ENCODE measurements at regions not wholly inside any gene's neighbourhood (a gene's known extent, or its start where the extent isn't known, plus 50 kb on each side); places are given as distances from the start of the nearest gene placed in this dataset.

DNA sequence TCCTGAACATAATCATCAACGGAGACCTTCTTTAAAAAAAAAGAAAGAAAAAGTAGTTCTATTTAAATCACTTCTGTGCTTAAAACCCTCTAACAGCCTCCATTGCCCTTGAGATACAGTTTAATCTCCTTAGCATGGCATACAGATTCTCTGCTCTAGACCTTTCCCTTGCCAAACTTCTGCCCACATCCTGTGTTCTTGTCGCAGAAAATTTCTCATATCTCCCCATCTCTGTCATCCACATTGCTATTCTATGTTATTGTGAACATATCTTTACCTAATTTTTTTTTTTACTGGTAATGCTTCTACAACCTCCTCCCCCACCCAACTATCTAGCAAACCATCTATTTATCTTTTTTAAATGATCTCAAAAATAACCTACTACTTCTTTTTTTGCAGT, 135.7 kb upstream of the PROX1 start:
- no peak overlapping the region for H3K4me3 Mint-ChIP-seq
- H3K27me3 Mint-ChIP-seq: no peaks in the 10 kb centered on the region
- DNase-seq: no peak
- H3K4me1 Mint-ChIP-seq: peaks cover 2% of the 10 kb centered on the region
- H3K27ac Mint-ChIP-seq: no peak overlapping the region
- H3K36me3 Mint-ChIP-seq: no peaks in the 10 kb centered on the region
- no peaks in the 10 kb centered on the region for H3K9me3 Mint-ChIP-seq

DNA sequence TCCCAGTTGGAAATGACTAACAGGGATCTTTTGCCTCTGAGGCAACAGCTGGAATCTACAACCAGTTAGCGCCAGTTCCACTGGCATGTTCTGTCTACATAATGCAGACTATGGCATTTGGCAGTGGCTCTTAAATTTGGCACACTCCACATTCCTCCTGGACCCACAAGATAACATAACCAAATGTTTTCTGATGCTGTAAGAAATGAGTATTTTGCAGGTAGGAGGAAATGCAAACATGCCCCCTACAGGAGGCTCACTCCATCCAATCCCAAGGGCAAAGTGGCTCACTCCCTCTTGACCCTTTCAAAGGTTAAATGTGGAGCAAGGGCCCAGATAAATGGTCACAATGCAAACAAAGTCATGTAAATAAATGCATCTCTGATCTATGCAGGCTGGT, 129.2 kb upstream of the PROX1 start:
- DNase-seq: no peak
- Mint-ChIP-seq H3K36me3 (no peaks in the 10 kb centered on the region), H3K4me3 (no peak overlapping the region), H3K27me3 (no peaks in the 10 kb centered on the region), H3K9me3 (no peaks in the 10 kb centered on the region), H3K27ac (no peak overlapping the region), H3K4me1 (no peaks in the 10 kb centered on the region)

DNA sequence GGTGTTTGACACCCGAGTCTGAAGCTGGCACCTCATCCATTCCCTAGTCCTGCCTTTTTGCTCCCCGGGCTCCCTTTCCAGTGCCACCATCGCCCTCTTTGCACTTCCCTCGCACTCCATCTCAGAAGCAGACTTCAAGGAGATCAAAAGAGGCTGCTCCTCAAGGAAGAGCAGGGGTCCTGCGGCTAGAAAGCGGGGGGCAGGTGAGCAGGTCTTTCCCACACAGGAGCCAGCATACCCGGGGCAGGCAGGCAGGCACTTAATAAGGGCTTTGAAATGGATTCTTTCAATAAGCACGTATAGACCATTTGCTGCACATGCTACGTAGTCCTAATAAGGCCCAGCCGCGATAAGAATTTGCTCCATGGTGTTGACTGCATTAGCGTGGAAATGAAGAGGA, 125.9 kb upstream of the PROX1 start:
- Mint-ChIP-seq H3K27me3 (no peaks in the 10 kb centered on the region), H3K4me3 (no peak overlapping the region), H3K4me1 (no peaks in the 10 kb centered on the region), H3K36me3 (no peaks in the 10 kb centered on the region), H3K9me3 (no peaks in the 10 kb centered on the region), H3K27ac (no peak overlapping the region)
- DNase-seq: no peak

DNA sequence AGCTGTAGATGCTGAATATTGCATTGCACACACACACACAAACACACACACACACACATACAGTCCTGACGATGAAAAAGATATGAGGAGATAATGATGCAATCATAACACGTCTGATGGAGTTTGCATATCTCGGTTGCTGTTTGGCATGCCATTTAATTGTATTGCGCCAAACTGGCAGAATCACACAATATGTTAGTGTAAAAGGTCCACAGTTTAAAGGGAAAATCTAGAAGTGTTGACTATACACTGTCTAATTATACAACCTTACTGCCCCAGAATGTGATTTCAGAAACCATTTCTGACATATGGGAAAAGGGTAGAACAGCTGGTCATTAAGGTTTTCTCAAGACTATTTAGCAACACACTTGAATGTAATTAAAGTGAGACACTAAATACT, 123.7 kb upstream of the PROX1 start:
- Mint-ChIP-seq H3K9me3 (no peaks in the 10 kb centered on the region), H3K4me1 (no peaks in the 10 kb centered on the region), H3K36me3 (no peaks in the 10 kb centered on the region)

DNA sequence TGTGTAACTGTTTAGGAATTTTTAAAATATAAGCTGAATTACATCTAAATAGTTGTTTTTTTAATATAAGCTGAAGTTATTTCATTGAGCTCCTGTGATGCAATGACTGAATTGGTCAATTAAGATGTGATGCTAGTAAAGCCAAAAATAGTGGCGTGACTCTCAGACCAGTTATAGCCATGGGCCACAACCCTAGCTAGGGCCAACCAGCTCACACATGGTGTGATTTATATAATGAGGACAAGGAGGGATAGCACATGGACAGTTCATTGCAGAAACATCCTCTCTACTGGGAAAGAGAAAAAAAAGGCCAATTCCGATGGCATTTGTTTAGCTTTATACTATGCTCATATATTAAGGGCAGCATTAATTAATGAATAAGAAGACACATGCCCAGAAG, 119.3 kb upstream of the PROX1 start:
- Mint-ChIP-seq H3K27me3 (no peaks in the 10 kb centered on the region), H3K4me3 (no peak overlapping the region), H3K27ac (no peak overlapping the region), H3K9me3 (no peaks in the 10 kb centered on the region), H3K36me3 (no peaks in the 10 kb centered on the region), H3K4me1 (peaks cover 5% of the 10 kb centered on the region)
- no peak for DNase-seq

More for the DNA sequence above, 123.7 kb upstream of the PROX1 start:
- H3K27ac Mint-ChIP-seq: no peak overlapping the region
- DNase-seq: no peak
- no peak overlapping the region for H3K4me3 Mint-ChIP-seq
- no peaks in the 10 kb centered on the region for H3K27me3 Mint-ChIP-seq

DNA sequence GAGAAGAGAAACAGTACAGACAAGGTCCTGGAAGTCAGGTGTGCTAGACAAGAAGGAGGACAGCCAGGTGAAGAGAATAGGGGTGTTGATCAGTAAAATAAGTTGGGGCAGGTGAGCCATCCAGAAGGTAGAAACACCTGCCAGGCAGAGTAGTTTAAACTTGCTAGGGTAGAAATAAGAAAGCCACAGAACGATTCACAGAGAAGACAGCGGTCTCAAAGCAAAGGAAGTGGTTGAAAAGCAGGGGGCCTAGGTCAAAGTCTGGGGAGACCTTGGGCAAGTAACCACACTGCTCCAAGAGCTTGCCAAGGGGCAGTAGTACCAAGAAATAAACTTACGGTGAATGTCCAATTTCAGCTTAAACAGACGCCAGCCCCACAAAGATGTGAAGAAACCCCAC, 116.6 kb upstream of the PROX1 start:
- H3K36me3 Mint-ChIP-seq: no peaks in the 10 kb centered on the region
- peaks cover 5% of the 10 kb centered on the region for H3K4me1 Mint-ChIP-seq
- H3K27me3 Mint-ChIP-seq: no peaks in the 10 kb centered on the region
- no peak for DNase-seq
- H3K9me3 Mint-ChIP-seq: no peaks in the 10 kb centered on the region
- no peak overlapping the region for H3K27ac Mint-ChIP-seq
- no peak overlapping the region for H3K4me3 Mint-ChIP-seq

DNA sequence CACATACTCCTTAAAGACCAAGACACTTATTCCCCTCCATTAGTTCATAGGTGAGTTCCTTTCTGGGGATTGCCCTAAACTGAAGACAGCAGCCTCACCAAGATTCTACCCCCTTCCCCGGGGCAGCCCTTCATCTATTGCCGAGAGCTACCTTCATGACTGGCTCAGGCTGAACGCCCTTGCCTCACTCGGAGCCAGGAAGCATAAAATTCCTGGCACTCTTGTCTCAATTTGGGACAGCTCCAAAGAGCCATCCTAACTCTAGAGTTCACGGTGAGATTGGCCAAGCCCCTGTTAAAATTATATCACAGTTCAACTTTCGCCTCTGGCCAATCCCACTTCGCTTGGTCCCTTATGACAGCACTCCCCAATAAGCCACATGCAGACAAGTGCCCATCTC, 113.0 kb upstream of the PROX1 start:
- H3K27ac Mint-ChIP-seq: no peak overlapping the region
- H3K4me3 Mint-ChIP-seq: no peak overlapping the region
- no peaks in the 10 kb centered on the region for H3K27me3 Mint-ChIP-seq
- no peaks in the 10 kb centered on the region for H3K9me3 Mint-ChIP-seq
- H3K4me1 Mint-ChIP-seq: peaks cover 5% of the 10 kb centered on the region
- no peaks in the 10 kb centered on the region for H3K36me3 Mint-ChIP-seq
- no peak for DNase-seq

DNA sequence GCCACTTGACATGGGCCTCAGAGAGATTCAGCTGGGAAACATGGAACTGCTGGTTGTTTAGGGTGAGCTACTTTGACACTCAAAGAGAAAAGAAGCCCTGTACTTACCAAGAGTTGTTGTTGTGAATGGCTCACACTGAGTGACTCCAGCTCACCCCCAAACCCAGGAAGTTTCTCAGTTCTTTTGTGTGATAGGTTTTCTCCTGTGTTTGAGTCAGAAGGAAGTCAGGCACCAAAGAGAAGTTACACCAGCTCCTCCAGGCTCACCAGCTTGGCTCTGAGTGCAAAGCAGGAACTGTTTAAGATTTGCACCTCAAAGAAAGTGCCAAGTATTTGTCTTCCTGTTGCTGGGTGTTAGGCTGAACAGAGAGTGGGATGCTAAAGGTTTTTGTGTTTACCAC, 111.2 kb upstream of the PROX1 start:
- Mint-ChIP-seq H3K4me3 (no peak overlapping the region), H3K27me3 (no peaks in the 10 kb centered on the region), H3K9me3 (no peaks in the 10 kb centered on the region), H3K4me1 (no peaks in the 10 kb centered on the region), H3K36me3 (no peaks in the 10 kb centered on the region), H3K27ac (no peak overlapping the region)
- no peak for DNase-seq

DNA sequence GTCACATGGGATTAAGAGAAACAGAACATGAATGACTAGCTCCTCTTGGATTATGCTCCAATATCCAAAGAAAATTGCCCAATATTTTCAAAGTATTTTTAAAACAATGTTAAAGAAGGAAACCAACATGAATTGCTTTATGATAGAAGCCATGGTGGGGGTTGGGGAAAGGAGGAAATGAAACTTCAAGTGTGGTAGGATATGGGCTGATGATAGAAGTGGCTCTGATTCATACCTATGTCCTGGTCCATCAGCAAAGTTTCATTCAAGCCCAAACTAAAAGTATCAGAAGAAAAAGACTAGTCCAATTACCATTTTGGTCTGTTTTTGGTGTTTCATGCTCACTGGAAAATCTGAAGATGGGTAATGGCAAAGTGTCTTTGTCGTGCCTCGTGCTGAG, 104.2 kb upstream of the PROX1 start:
- Mint-ChIP-seq H3K4me3 (no peak overlapping the region), H3K27ac (no peak overlapping the region), H3K4me1 (peaks cover 5% of the 10 kb centered on the region), H3K9me3 (no peaks in the 10 kb centered on the region), H3K27me3 (no peaks in the 10 kb centered on the region), H3K36me3 (no peaks in the 10 kb centered on the region)
- no peak for DNase-seq

DNA sequence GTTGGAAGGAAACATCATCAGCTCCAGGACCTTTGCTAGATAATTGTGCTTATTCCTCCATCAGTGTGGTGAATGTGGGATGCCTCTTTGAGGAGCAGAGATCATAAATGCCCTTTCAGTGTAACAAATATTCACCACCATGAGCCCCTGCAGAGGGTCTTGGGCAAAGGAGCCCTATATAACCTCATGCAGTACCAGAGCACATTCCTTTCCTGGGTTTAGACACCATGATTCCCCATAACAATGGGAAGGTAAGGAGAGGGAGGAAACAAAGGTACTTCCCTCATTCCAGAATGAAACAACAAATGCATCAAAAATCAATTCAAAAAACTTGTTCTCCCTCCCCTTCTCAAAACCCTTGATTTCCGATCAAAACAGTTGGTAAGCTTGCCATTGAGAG, 103.4 kb upstream of the PROX1 start:
- H3K27ac Mint-ChIP-seq: no peak overlapping the region
- H3K36me3 Mint-ChIP-seq: no peaks in the 10 kb centered on the region
- H3K4me1 Mint-ChIP-seq: peaks cover 5% of the 10 kb centered on the region
- H3K9me3 Mint-ChIP-seq: no peaks in the 10 kb centered on the region
- no peaks in the 10 kb centered on the region for H3K27me3 Mint-ChIP-seq
- no peak overlapping the region for H3K4me3 Mint-ChIP-seq
- no peak for DNase-seq

DNA sequence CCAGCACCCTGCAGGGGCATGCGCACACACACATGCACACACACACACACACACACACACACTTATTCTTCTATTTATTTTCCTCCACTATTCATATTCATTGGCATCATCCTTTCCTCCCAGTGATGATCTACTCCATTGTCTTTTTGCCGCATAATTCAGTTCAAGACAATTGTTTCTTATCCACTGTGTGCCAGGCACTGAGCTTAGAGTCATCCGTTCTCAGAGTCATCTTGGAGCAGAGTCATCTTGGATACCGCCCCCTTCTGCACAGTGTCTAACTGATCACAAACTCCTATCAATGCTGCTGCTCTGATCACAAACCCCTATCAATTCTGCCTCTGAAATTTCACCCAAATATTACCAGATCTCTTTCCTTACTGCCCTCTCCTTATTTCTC, 102.8 kb upstream of the PROX1 start:
- Mint-ChIP-seq H3K36me3 (no peaks in the 10 kb centered on the region), H3K9me3 (no peaks in the 10 kb centered on the region), H3K4me1 (peaks cover 5% of the 10 kb centered on the region), H3K4me3 (no peak overlapping the region), H3K27ac (no peak overlapping the region), H3K27me3 (no peaks in the 10 kb centered on the region)
- no peak for DNase-seq

DNA sequence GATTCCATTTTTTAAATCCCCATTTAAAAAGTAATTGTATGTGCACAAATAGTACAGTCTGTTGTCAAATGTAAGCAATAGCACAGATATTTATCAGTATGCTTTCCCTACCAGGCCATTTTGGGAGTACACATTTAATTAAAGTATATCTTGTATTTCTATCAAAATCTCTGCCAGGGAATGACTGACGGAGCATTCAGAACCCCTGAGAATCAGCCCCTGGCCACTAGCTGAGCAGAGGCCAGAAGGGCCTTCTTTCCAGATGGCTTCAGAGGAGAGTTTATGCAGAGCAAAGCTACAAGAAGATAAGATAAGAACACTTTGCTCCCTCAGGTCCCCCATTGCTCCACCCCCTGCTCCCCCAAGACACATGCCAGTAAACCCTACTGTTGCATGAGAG, 99.9 kb upstream of the PROX1 start:
- peaks cover 5% of the 10 kb centered on the region for H3K4me1 Mint-ChIP-seq
- H3K36me3 Mint-ChIP-seq: no peaks in the 10 kb centered on the region
- no peaks in the 10 kb centered on the region for H3K27me3 Mint-ChIP-seq
- H3K9me3 Mint-ChIP-seq: no peaks in the 10 kb centered on the region
- no peak overlapping the region for H3K4me3 Mint-ChIP-seq
- H3K27ac Mint-ChIP-seq: no peak overlapping the region
- DNase-seq: no peak

DNA sequence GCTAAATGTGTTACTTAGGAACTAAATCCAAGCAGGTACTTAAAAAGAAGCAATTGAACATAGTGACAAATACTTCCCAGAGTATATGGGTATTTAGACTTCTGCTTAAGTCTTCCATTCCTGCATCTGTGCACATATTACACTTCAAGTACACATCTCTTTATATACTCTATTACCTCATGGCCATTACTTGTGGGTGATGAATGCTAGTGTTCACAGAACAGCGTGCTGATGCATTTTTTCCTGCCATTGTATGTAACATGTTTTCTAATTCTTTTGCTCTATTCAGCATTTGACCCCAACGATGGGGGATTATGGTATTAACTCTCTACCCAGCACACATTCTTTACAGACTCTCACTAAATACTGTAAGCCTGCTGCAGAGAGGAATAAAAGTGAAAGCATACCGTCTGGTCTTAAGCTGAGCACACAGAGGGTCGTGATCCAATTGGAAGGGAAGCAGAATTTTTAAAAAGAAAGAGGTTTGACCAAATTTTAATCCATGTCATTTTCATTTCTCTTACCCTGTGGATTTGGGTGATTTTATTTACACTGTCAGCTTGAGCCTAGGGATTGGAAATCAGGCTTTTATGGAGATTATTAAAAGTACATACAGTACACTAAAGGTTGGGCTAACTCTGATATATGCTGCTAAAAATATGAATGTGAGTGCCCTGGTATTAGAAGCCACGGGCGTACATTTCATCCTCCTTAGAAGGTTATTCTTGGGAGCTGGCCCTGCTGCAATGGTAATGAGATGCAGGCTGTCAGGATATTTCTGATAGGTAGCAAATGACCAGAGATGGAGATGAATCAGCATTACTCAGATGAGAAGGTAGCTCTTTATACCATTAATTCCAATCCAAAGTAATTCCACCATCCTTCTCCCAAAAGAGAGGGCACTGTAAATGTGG, 95.5 kb upstream of the PROX1 start:
- no peak overlapping the region for H3K4me3 Mint-ChIP-seq
- no peak for DNase-seq
- H3K27ac Mint-ChIP-seq: no peak overlapping the region
- H3K27me3 Mint-ChIP-seq: peaks cover 5% of the 10 kb centered on the region
- H3K4me1 Mint-ChIP-seq: no peaks in the 10 kb centered on the region
- H3K9me3 Mint-ChIP-seq: no peaks in the 10 kb centered on the region
- no peaks in the 10 kb centered on the region for H3K36me3 Mint-ChIP-seq

DNA sequence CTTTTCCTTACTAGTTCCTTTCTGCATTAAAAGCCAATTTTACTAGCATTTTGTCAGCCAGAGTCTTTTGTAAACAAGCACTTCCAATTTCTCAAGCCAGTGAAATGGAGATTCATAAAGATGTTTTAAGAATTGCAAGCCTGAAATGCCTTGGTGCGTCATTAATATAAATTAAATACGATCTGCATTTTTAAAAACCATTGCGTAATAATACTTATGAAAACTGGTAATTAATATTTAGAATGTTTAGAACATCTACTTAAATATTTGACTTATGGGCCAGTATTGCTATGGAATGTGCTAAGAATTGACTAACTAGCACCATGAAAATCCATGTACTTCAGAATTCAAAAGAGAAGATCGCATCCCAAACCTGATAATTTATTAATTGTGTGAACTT, 89.1 kb upstream of the PROX1 start:
- H3K4me1 Mint-ChIP-seq: no peaks in the 10 kb centered on the region
- H3K36me3 Mint-ChIP-seq: no peaks in the 10 kb centered on the region
- no peak overlapping the region for H3K27ac Mint-ChIP-seq
- H3K4me3 Mint-ChIP-seq: no peak overlapping the region
- no peak for DNase-seq
- H3K27me3 Mint-ChIP-seq: no peaks in the 10 kb centered on the region
- no peaks in the 10 kb centered on the region for H3K9me3 Mint-ChIP-seq

DNA sequence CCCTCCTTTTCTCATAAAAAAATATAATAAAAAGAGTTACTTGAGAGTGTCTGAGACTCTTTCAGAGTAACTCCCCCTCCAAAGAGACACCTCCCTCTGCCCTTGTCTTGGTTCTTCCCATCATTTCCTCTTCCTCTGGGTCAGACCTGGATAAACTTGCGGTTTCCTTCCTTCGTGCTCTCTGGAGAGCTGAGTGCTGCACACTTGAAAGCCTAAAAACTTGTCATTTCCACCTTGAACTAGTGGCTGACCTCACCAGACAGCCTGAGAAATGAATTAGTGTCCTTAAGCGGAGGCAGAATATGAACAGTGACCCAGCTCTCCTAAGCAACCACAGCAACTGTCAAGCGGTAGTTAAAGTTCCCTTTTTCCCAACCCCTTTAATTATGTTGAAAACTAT, 88.4 kb upstream of the PROX1 start:
- Mint-ChIP-seq H3K36me3 (no peaks in the 10 kb centered on the region), H3K27me3 (no peaks in the 10 kb centered on the region), H3K4me3 (no peak overlapping the region), H3K9me3 (no peaks in the 10 kb centered on the region), H3K27ac (no peak overlapping the region), H3K4me1 (no peaks in the 10 kb centered on the region)
- no peak for DNase-seq

DNA sequence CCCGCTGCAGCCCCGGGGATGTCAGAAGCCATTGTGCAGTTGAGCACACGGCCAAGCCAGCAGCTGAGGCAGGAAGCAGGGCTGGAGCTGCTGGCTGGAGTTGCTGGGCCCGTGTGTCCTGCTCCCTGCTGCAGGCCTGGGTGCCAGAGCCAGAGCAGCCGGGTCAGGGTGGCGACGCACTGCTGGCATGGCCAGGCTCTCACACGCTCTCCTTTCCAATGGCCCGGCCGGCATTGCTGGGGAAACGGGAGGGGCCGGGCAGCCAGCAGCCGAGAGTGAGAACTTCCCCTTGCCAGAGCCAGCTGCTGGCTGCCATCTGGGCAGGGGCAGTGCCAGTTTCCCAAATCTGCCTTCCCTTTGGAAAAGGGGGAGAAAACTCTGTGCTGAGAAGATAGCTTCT, 82.4 kb upstream of the PROX1 start:
- Mint-ChIP-seq H3K4me1 (no peaks in the 10 kb centered on the region), H3K27ac (no peak overlapping the region), H3K27me3 (no peaks in the 10 kb centered on the region), H3K4me3 (no peak overlapping the region), H3K36me3 (no peaks in the 10 kb centered on the region), H3K9me3 (no peaks in the 10 kb centered on the region)
- no peak for DNase-seq

Measured in activated naive CD8-positive, alpha-beta T cell treated with anti-CD3 and anti-CD28 coated beads for 36 hours (primary cell).